ENCODE measurements at regions not wholly inside any gene's neighbourhood (a gene's known extent, or its start where the extent isn't known, plus 50 kb on each side); places are given as distances from the start of the nearest gene placed in this dataset.

DNA sequence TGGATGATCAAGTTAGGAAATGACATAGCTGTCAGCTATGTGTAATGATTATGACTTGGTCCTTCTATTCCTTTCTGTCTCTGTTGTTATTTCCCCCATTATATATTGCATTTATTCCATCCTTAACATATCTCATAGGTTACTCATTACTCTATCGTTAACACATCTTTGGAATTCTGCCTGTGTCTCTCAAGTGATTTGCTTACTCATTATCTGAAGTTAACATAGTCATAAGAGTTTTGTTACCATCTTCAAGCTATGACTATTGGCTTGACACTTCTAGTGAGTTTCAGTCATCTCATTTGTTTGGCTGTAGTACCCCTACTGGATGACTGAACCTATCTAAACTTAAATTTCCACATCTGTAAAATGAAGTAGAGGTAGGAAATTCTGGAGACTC, 286.1 kb upstream of the PPP1R2C start:
- Histone ChIP-seq H3K36me3 (ENCODE audit: insufficient read depth, low read depth, low read length) (no peaks in the 10 kb centered on the region), H3K4me3 (ENCODE audit: low read length) (no peak overlapping the region), H3K9me3 (ENCODE audit: insufficient read depth, low read depth, low read length) (no peaks in the 10 kb centered on the region), H3K27ac (ENCODE audit: low read length) (no peak overlapping the region), H3K9ac (ENCODE audit: low read depth, low read length) (no peak overlapping the region), H3K27me3 (ENCODE audit: insufficient read depth, low read length) (no peaks in the 10 kb centered on the region), H3K4me1 (ENCODE audit: insufficient read depth, low read length) (no peaks in the 10 kb centered on the region)

DNA sequence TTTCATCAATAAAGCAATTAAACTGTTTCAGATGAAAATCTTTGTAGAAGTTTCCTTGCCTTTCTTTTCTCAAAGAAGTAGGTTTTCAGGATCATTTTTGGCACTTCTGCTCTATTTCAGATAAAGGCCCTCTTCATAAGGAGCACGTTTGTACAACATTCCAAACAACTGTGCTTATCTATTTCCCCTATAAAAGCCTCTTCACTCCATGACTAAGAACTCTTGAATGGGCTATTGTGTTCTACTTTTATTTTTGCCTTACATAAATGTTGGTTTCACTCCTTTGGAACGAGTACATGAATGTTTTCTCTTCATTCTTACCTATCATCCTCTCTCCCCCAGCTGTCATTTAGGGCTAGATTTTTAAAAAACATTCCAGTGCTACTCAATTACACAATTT, 288.0 kb upstream of the PPP1R2C start:
- Histone ChIP-seq H3K36me3 (ENCODE audit: insufficient read depth, low read depth, low read length) (no peaks in the 10 kb centered on the region), H3K4me1 (ENCODE audit: insufficient read depth, low read length) (no peaks in the 10 kb centered on the region), H3K9ac (ENCODE audit: low read depth, low read length) (no peak overlapping the region), H3K27ac (ENCODE audit: low read length) (no peak overlapping the region), H3K4me3 (ENCODE audit: low read length) (no peak overlapping the region), H3K9me3 (ENCODE audit: insufficient read depth, low read depth, low read length) (no peaks in the 10 kb centered on the region), H3K27me3 (ENCODE audit: insufficient read depth, low read length) (no peaks in the 10 kb centered on the region)

DNA sequence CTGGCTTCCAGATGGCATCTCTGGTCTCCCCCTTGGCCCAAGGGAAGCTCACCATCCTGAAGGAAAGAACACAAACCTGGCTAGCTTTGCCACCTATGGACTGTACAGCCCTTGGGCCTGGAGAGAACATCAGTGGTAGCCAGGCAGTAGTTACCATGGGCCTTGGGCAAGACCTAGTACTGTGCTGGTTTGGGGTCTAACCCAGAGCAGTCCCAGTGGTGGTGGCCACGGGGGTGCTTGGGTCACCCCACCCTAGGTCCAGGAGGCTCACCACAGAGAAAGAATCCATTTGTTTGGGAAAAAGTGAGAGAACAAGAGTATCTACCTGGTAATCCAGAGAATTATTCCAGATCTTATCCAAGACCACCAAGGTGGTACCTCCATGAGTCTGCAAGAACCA, 290.7 kb upstream of the PPP1R2C start:
- H3K9me3 ChIP-seq (ENCODE audit: insufficient read depth, low read depth, low read length): no peaks in the 10 kb centered on the region
- H3K9ac ChIP-seq (ENCODE audit: low read depth, low read length): no peak overlapping the region
- no peaks in the 10 kb centered on the region for H3K27me3 ChIP-seq (ENCODE audit: insufficient read depth, low read length)
- H3K4me1 ChIP-seq (ENCODE audit: insufficient read depth, low read length): no peaks in the 10 kb centered on the region
- H3K27ac ChIP-seq (ENCODE audit: low read length): no peak overlapping the region
- no peak overlapping the region for H3K4me3 ChIP-seq (ENCODE audit: low read length)
- H3K36me3 ChIP-seq (ENCODE audit: insufficient read depth, low read depth, low read length): no peaks in the 10 kb centered on the region

DNA sequence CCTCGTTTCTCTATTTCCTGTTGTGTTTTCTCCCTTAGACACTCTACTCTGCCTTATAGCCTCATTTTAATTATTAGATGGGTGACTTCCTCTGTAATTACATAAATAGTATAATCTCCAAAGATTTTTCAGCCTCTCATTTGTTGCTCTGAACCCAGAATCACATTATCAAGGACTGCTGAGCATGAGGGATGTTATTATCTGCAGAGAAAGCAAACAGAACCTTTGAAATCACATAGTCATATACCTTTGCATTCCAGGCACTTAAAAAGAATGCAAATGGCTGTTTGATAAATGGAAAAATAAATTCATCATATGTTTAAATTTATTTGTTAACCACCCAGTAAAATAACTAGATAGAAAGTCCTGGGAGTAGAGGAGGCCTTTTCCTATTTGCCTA, 305.1 kb upstream of the PPP1R2C start:
- no peaks in the 10 kb centered on the region for H3K27me3 ChIP-seq (ENCODE audit: insufficient read depth, low read length)
- no peak overlapping the region for H3K9ac ChIP-seq (ENCODE audit: low read depth, low read length)
- no peaks in the 10 kb centered on the region for H3K4me1 ChIP-seq (ENCODE audit: insufficient read depth, low read length)
- H3K36me3 ChIP-seq (ENCODE audit: insufficient read depth, low read depth, low read length): no peaks in the 10 kb centered on the region
- no peaks in the 10 kb centered on the region for H3K9me3 ChIP-seq (ENCODE audit: insufficient read depth, low read depth, low read length)
- no peak overlapping the region for H3K4me3 ChIP-seq (ENCODE audit: low read length)
- H3K27ac ChIP-seq (ENCODE audit: low read length): no peak overlapping the region

DNA sequence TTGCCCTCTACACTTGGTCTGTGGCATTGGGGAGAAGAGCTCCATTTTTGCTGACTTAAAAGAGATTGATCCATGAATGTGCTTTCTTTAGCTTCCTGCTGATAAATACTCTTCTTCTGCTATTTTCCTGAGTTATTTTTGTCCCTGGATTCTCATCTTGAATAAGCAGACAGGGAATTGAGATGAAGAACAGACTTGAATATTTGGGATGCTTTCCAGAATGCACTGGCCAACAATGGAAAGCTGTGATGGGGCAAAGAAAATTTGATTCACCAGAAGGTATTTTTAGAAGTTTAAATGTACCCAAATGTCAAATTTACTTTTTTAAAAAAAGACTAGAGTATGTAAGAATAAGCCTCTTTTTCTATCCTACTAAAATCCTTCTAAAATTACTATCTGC, 309.9 kb upstream of the PPP1R2C start:
- Histone ChIP-seq H3K9ac (ENCODE audit: low read depth, low read length) (no peak overlapping the region), H3K9me3 (ENCODE audit: insufficient read depth, low read depth, low read length) (no peaks in the 10 kb centered on the region), H3K36me3 (ENCODE audit: insufficient read depth, low read depth, low read length) (no peaks in the 10 kb centered on the region), H3K4me3 (ENCODE audit: low read length) (no peak overlapping the region), H3K4me1 (ENCODE audit: insufficient read depth, low read length) (no peaks in the 10 kb centered on the region), H3K27me3 (ENCODE audit: insufficient read depth, low read length) (no peaks in the 10 kb centered on the region), H3K27ac (ENCODE audit: low read length) (no peak overlapping the region)

DNA sequence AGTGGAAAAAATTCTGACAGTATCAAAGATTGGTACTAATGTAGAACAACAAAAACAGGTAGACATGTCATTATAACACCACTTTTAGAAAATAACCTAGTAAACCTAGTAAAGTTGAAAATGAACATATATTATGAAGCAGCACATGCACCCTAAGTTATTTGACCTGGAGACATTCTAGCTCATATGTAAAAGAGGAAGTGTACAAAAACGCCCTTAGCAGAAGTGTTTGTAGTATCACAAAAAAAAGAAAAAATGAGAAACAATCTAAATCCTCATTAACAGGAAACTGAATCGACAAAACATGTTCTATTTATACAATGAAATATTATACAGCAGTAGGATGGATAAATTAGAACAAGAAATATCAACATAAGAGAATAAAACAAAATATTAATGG, 318.9 kb upstream of the PPP1R2C start:
- Histone ChIP-seq H3K27me3 (ENCODE audit: insufficient read depth, low read length) (no peaks in the 10 kb centered on the region), H3K9ac (ENCODE audit: low read depth, low read length) (no peak overlapping the region), H3K4me1 (ENCODE audit: insufficient read depth, low read length) (no peaks in the 10 kb centered on the region)

DNA sequence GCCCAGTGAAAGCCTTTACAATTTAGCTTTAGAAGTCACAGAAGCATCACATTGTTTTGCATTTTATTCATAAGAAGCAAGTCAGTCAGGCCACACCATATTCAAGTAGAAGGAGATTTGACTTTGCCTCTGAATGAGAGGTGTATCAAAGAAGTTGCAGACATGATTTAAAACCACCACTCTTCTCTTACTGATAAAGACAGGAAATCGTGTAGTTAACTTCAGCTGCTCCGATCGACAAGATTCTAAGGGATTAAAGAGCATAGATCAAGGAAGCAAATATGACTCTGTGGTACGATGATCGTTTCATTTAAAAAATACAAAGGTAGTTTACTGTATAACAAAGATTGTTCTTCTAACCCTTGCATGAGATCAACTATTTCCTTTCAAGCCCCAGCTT, 328.0 kb upstream of the PPP1R2C start:
- Histone ChIP-seq H3K9me3 (ENCODE audit: insufficient read depth, low read depth, low read length) (no peaks in the 10 kb centered on the region), H3K4me1 (ENCODE audit: insufficient read depth, low read length) (no peaks in the 10 kb centered on the region), H3K27ac (ENCODE audit: low read length) (no peak overlapping the region), H3K27me3 (ENCODE audit: insufficient read depth, low read length) (no peaks in the 10 kb centered on the region), H3K4me3 (ENCODE audit: low read length) (no peak overlapping the region), H3K9ac (ENCODE audit: low read depth, low read length) (no peak overlapping the region), H3K36me3 (ENCODE audit: insufficient read depth, low read depth, low read length) (no peaks in the 10 kb centered on the region)

More for the DNA sequence above, 318.9 kb upstream of the PPP1R2C start:
- Histone ChIP-seq H3K27ac (ENCODE audit: low read length) (no peak overlapping the region), H3K36me3 (ENCODE audit: insufficient read depth, low read depth, low read length) (no peaks in the 10 kb centered on the region), H3K9me3 (ENCODE audit: insufficient read depth, low read depth, low read length) (no peaks in the 10 kb centered on the region), H3K4me3 (ENCODE audit: low read length) (no peak overlapping the region)

DNA sequence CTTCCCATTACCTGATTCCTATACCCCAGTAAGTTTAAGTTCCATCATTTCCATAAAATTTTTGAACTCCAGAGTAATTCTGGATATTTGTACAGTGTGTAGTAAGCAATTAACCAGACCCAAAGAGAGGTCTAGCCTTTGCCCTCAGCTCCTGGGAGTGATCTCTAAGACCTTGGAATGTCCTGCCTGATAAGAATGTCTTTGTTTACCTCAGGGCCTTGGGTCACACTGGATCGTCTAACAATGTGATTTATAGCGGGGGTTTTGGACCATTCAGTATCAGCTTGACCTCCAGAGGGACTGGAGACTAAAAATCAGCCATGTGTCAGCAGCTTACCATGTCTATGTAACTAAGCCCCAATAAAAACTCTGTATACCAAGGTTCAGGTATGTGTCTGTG, 330.9 kb upstream of the PPP1R2C start:
- Histone ChIP-seq H3K9me3 (ENCODE audit: insufficient read depth, low read depth, low read length) (no peaks in the 10 kb centered on the region), H3K4me1 (ENCODE audit: insufficient read depth, low read length) (no peaks in the 10 kb centered on the region), H3K9ac (ENCODE audit: low read depth, low read length) (no peak overlapping the region), H3K27me3 (ENCODE audit: insufficient read depth, low read length) (no peaks in the 10 kb centered on the region), H3K36me3 (ENCODE audit: insufficient read depth, low read depth, low read length) (no peaks in the 10 kb centered on the region), H3K27ac (ENCODE audit: low read length) (no peak overlapping the region), H3K4me3 (ENCODE audit: low read length) (no peak overlapping the region)

DNA sequence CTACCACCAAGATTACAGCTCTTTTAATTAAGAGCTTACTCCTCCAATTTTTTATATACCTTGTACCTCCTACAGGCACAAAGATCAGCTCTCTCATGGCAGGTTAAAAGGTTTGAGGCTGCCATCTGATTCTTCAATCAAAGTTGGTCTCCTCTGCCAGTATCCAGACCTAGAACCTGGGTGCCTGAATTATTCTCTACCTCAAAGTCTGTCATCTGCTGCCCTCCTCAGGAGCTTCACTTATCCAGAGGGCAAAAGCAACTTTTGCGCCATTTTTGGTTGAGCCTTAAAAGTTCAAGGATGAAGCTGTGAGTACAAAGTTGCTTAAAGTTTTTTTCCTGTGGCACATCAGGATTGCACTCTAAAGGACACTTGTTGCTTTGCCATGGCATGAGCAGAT, 343.7 kb upstream of the PPP1R2C start:
- Histone ChIP-seq H3K9ac (ENCODE audit: low read depth, low read length) (no peak overlapping the region), H3K4me3 (ENCODE audit: low read length) (no peak overlapping the region), H3K4me1 (ENCODE audit: insufficient read depth, low read length) (no peaks in the 10 kb centered on the region), H3K27me3 (ENCODE audit: insufficient read depth, low read length) (no peaks in the 10 kb centered on the region), H3K9me3 (ENCODE audit: insufficient read depth, low read depth, low read length) (no peaks in the 10 kb centered on the region; the same call in 1 of the 2 replicates), H3K27ac (ENCODE audit: low read length) (no peak overlapping the region), H3K36me3 (ENCODE audit: insufficient read depth, low read depth, low read length) (no peaks in the 10 kb centered on the region)

DNA sequence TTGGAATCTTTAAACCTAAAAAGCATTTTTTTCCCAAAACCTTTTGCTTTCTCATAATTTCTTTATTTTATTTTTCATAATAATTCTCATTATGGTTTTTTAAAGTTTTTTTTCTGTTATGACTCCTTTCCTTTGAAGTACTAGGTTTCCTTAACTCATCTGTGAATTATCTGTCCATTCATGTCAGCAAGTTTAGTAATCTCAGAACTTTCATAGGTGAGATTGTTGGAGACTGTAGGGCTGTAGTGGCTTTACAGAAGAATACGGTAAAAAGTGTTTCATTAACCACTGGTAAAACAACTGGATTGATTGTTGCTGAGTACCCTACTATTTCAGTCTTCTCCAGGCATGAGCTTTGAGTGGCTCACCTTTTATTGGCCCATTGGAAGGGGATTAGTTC, 361.7 kb upstream of the PPP1R2C start:
- Histone ChIP-seq H3K27ac (ENCODE audit: low read length) (no peak overlapping the region), H3K4me1 (ENCODE audit: insufficient read depth, low read length) (no peaks in the 10 kb centered on the region), H3K9ac (ENCODE audit: low read depth, low read length) (no peak overlapping the region), H3K27me3 (ENCODE audit: insufficient read depth, low read length) (no peaks in the 10 kb centered on the region), H3K36me3 (ENCODE audit: insufficient read depth, low read depth, low read length) (no peaks in the 10 kb centered on the region), H3K4me3 (ENCODE audit: low read length) (no peak overlapping the region), H3K9me3 (ENCODE audit: insufficient read depth, low read depth, low read length) (no peaks in the 10 kb centered on the region)

DNA sequence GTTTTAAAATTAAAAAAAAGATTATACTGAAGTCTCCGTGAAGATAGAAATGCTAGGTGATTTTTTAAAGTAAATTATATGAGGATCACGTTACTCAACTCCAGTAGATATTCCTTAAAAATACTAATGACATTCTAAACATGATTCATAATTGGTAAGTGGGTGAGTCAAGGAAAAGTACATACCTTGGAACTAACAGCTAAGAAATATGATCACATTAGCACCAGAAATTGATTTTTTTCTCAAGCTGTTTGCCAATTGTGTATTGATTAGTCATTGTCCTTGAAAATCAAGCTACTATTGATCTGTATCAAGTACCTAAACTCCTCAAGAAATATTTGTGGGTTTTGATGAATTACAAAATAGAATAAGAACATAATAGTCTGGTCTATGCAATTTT, 362.6 kb upstream of the PPP1R2C start:
- Histone ChIP-seq H3K9me3 (ENCODE audit: insufficient read depth, low read depth, low read length) (no peaks in the 10 kb centered on the region), H3K27me3 (ENCODE audit: insufficient read depth, low read length) (no peaks in the 10 kb centered on the region), H3K4me3 (ENCODE audit: low read length) (no peak overlapping the region), H3K27ac (ENCODE audit: low read length) (no peak overlapping the region), H3K4me1 (ENCODE audit: insufficient read depth, low read length) (no peaks in the 10 kb centered on the region), H3K9ac (ENCODE audit: low read depth, low read length) (no peak overlapping the region), H3K36me3 (ENCODE audit: insufficient read depth, low read depth, low read length) (no peaks in the 10 kb centered on the region)

DNA sequence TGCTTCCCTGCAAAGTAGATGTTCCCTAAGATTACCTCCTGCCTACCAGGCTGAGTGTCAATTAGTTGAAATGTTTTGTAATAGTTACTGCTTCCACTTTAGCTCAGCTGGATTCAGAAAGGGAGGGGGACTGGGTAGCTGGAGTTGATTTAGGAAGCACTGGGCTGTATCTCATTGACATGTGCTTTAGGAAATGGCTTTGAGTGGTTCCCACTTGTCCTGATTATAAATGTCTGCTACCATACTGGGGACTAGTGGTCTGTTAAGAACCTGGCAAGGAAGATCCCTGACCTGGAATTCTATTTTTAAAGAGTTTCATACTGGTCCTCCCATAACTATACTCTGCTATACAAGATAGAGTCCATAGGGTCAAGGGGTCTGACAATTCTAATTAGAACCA, 363.9 kb upstream of the PPP1R2C start:
- Histone ChIP-seq H3K9ac (ENCODE audit: low read depth, low read length) (no peak overlapping the region), H3K9me3 (ENCODE audit: insufficient read depth, low read depth, low read length) (no peaks in the 10 kb centered on the region), H3K4me3 (ENCODE audit: low read length) (no peak overlapping the region), H3K36me3 (ENCODE audit: insufficient read depth, low read depth, low read length) (no peaks in the 10 kb centered on the region), H3K4me1 (ENCODE audit: insufficient read depth, low read length) (no peaks in the 10 kb centered on the region), H3K27me3 (ENCODE audit: insufficient read depth, low read length) (no peaks in the 10 kb centered on the region), H3K27ac (ENCODE audit: low read length) (no peak overlapping the region)

DNA sequence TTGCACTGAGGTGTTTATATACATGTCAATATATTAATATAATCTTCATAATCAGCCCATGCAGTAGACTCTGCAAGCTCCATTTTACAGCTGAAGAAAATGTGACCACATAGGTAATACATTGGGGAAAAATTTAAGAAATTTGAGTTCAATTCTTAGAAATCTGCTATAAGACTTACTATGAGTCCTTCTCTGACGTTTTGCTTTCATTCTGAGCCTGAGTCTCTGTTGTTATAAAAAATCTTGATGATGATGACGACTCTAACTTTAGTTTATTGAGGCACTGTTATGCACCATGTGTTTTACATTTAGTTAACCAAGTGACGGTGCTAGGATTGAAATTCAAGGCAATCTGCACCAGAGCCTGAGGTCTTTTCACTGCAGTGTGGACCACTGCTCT, 370.3 kb upstream of the PPP1R2C start:
- no peak overlapping the region for H3K4me3 ChIP-seq (ENCODE audit: low read length)
- no peaks in the 10 kb centered on the region for H3K36me3 ChIP-seq (ENCODE audit: insufficient read depth, low read depth, low read length)
- no peak overlapping the region for H3K9ac ChIP-seq (ENCODE audit: low read depth, low read length)
- no peaks in the 10 kb centered on the region for H3K27me3 ChIP-seq (ENCODE audit: insufficient read depth, low read length)
- no peaks in the 10 kb centered on the region for H3K4me1 ChIP-seq (ENCODE audit: insufficient read depth, low read length)
- H3K27ac ChIP-seq (ENCODE audit: low read length): no peak overlapping the region
- H3K9me3 ChIP-seq (ENCODE audit: insufficient read depth, low read depth, low read length): no peaks in the 10 kb centered on the region
